GM23338 (cell line): ENCODE measurements at regions not wholly inside any gene's neighbourhood (a gene's known extent, or its start where the extent isn't known, plus 50 kb on each side); places are given as distances from the start of the nearest gene placed in this dataset.

Experiments used
- ATAC-seq: fragments of 200-7000 bp; cut with Tn5 transposase; 3 replicates; pipeline ENCODE4 v1.9.1; 2020
- DNase-seq: peaks from one replicate; pipeline ENCODE4 v3.0.0-alpha.2; 2015; ENCODE audit warnings: low spot score
- H2AFZ ChIP-seq: fragments of 200-600 bp; sonication (generic); 2 replicates; pipeline ENCODE4 v1.8.0; 2016; ENCODE audit warnings: antibody characterized with exemption, mild to moderate bottlenecking, moderate library complexity
- H3F3A ChIP-seq: fragments of 200-600 bp; sonication (generic); replicated peaks from 2 replicates; pipeline ENCODE4 v1.8.0; 2017; ENCODE audit warnings: antibody characterized with exemption, mixed run types, low read depth
- H3K27ac ChIP-seq: fragments of 200-600 bp; sonication (generic); 2 replicates; pipeline ENCODE4 v1.6.1; 2016; ENCODE audit warnings: low read depth
- H3K27me3 ChIP-seq: fragments of 200-600 bp; sonication (generic); 2 replicates; pipeline ENCODE4 v1.8.0; 2016; ENCODE audit warnings: mild to moderate bottlenecking, mixed run types, moderate library complexity; ENCODE audit not compliant: insufficient read depth
- H3K36me3 ChIP-seq: fragments of 200-600 bp; sonication (generic); 2 replicates; pipeline ENCODE4 v1.8.0; 2016; ENCODE audit warnings: mild to moderate bottlenecking; ENCODE audit not compliant: insufficient read depth
- H3K4me1 ChIP-seq: fragments of 200-600 bp; sonication (generic); 2 replicates; pipeline ENCODE4 v1.8.0; 2016; ENCODE audit warnings: mild to moderate bottlenecking, moderate library complexity; ENCODE audit not compliant: insufficient read depth
- H3K4me2 ChIP-seq: fragments of 200-600 bp; sonication (generic); 2 replicates; pipeline ENCODE4 v1.7.1; 2017; ENCODE audit warnings: mixed run types
- H3K4me3 ChIP-seq: fragments of 200-600 bp; sonication (generic); 2 replicates; pipeline ENCODE4 v1.6.1; 2016; ENCODE audit warnings: mixed run types
- H3K79me2 ChIP-seq: fragments of 200-600 bp; sonication (generic); replicated peaks from 2 replicates; pipeline ENCODE4 v1.8.0; 2017; ENCODE audit warnings: mild to moderate bottlenecking; ENCODE audit not compliant: insufficient read depth
- H3K9me2 ChIP-seq: fragments of 200-600 bp; sonication (generic); 2 replicates; pipeline ENCODE4 v1.8.0; 2017; ENCODE audit not compliant: insufficient read depth
- H4K20me1 ChIP-seq: fragments of 200-600 bp; sonication (generic); replicated peaks from 2 replicates; pipeline ENCODE4 v1.8.0; 2017; ENCODE audit warnings: mild to moderate bottlenecking; ENCODE audit not compliant: insufficient read depth
- H3K27ac Mint-ChIP-seq: 2 replicates; pipeline ENCODE4 v1.8.0; 2020; ENCODE audit warnings: inconsistent platforms, mild to moderate bottlenecking, moderate library complexity, mixed read lengths
- H3K27me3 Mint-ChIP-seq: 3 replicates; pipeline ENCODE4 v1.8.0; 2022; ENCODE audit warnings: low read depth, mild to moderate bottlenecking, moderate library complexity, mixed read lengths, inconsistent platforms; ENCODE audit not compliant: insufficient read depth, poor library complexity
- H3K36me3 Mint-ChIP-seq: 3 replicates; pipeline ENCODE4 v1.8.0; 2021; ENCODE audit warnings: low read depth, mild to moderate bottlenecking, inconsistent platforms, moderate library complexity, mixed read lengths
- H3K4me1 Mint-ChIP-seq: 3 replicates; pipeline ENCODE4 v1.8.0; 2020; ENCODE audit warnings: mild to moderate bottlenecking, inconsistent platforms, mixed read lengths
- H3K4me3 Mint-ChIP-seq: 3 replicates; pipeline ENCODE4 v1.8.0; 2021; ENCODE audit warnings: moderate library complexity, mild to moderate bottlenecking, inconsistent platforms, mixed read lengths
- H3K9me3 Mint-ChIP-seq: 3 replicates; pipeline ENCODE4 v1.8.0; 2020; ENCODE audit warnings: moderate library complexity, mild to moderate bottlenecking, inconsistent platforms, mixed read lengths
- CREB1 ChIP-seq: fragments of 250-450 bp; sonication (Bioruptor Pico); IDR thresholded peaks from 2 replicates; pipeline ENCODE4 v1.5.0; 2020; ENCODE audit warnings: low read depth, mild to moderate bottlenecking, moderate library complexity
- EZH2 ChIP-seq: fragments of 200-600 bp; sonication (generic); IDR thresholded peaks from one replicate; pipeline ENCODE4 v1.8.0; 2017; ENCODE audit warnings: antibody characterized with exemption, mild to moderate bottlenecking, low read depth; ENCODE audit not compliant: unreplicated experiment
- JUNB ChIP-seq: IDR thresholded peaks from one replicate; pipeline ENCODE4 v1.6.1; 2016; ENCODE audit warnings: antibody characterized with exemption; ENCODE audit not compliant: unreplicated experiment
- TF ChIP-seq, protein P1 (sequence below): IDR thresholded peaks from one replicate; pipeline ENCODE4 v1.6.1; 2018; ENCODE audit warnings: antibody characterized with exemption; ENCODE audit not compliant: unreplicated experiment
- TF ChIP-seq, protein P2 (sequence below), 2 experiments: fragments of 200-600 bp in 1 of 2; sonication (generic) in 1 of 2; conservative IDR thresholded peaks; 2 replicates each; pipeline versions ENCODE4 v1.5.1 to v1.6.1; 2016 to 2017; ENCODE audit warnings: antibody characterized with exemption in 2 of 2, low read depth in 2 of 2, mild to moderate bottlenecking in 2 of 2, moderate library complexity in 1 of 2
- TF ChIP-seq, protein P3 (sequence below): fragments of 250-450 bp; sonication (Bioruptor Pico); IDR thresholded peaks from 2 replicates; pipeline ENCODE4 v1.5.0; 2020; ENCODE audit warnings: mild to moderate bottlenecking, moderate library complexity
- TF ChIP-seq, protein P4 (sequence below): IDR thresholded peaks from 2 replicates; pipeline ENCODE4 v1.6.1; 2016; ENCODE audit warnings: antibody characterized with exemption

DNA sequence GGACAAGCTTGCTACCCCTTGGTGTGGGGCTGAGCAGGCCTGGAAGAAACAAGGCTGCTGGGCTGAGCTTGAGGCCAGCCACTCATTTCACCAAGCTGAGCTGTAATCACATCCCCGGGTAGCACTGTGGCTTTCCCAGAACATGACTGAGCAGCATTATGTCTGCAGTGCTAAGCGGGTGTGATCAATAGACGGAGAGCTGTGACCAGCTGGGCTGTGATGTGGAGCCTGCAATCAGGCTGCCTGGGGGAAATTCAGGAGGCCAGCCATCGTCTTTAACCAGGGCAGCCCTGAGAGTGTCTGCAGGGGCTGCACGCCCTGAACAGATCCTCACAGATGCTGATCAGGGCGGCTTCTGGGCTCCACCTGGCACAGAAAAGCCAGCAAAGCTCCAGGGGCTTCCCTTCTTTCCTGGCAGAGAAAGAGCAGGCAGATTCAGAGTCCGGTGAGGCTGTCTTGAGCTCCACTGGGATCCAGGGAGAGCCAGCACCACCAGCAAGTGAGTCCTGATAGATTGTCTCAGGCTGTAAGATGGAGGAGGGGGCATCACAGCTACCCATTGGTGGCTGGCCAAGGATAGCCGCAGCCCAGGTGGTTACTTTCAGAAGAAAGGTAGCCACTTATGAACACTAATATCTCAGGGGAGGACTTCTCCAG is 165.9 kb downstream of the NRN1 start (continued):
- TF ChIP-seq, protein P1, sequence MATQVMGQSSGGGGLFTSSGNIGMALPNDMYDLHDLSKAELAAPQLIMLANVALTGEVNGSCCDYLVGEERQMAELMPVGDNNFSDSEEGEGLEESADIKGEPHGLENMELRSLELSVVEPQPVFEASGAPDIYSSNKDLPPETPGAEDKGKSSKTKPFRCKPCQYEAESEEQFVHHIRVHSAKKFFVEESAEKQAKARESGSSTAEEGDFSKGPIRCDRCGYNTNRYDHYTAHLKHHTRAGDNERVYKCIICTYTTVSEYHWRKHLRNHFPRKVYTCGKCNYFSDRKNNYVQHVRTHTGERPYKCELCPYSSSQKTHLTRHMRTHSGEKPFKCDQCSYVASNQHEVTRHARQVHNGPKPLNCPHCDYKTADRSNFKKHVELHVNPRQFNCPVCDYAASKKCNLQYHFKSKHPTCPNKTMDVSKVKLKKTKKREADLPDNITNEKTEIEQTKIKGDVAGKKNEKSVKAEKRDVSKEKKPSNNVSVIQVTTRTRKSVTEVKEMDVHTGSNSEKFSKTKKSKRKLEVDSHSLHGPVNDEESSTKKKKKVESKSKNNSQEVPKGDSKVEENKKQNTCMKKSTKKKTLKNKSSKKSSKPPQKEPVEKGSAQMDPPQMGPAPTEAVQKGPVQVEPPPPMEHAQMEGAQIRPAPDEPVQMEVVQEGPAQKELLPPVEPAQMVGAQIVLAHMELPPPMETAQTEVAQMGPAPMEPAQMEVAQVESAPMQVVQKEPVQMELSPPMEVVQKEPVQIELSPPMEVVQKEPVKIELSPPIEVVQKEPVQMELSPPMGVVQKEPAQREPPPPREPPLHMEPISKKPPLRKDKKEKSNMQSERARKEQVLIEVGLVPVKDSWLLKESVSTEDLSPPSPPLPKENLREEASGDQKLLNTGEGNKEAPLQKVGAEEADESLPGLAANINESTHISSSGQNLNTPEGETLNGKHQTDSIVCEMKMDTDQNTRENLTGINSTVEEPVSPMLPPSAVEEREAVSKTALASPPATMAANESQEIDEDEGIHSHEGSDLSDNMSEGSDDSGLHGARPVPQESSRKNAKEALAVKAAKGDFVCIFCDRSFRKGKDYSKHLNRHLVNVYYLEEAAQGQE = no peak

DNA sequence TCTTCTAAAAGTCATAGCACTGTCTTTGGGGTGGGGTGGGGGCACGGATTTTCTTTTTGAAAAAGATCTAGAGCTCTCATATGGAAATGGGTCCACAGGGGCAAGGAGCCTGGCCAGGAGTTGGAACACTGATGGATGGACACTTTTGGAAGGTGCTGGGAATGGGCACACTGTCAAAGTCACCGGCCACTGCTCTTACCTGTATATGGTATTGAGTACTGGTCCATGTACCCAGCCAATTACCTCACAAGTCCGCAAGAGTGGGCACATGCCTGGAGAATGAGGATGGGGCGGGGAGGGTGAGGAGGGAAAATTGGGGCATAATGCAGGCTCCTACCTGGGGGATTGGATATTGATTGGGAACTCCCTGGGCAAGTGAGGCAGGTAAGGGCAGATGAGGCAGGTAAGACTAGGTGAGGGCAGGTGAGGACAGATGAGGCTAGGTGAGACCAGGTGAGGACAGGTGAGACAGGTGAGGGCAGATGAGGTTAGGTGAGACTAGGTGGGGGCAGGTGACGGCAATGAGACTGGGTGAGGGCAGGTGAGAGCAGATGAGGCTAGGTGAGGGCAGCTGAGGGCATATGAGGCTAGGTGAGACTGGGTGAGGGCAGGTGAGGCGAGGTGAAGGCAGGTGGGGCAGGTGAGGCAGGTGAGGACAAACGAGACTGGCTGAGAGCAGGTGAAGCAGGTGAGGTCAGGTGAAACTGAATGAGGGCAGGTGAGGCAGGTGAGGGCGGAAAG is 167.9 kb downstream of the NRN1 start:
- no peaks in the 10 kb centered on the region for H3K4me1 Mint-ChIP-seq
- TF ChIP-seq, protein P2, sequence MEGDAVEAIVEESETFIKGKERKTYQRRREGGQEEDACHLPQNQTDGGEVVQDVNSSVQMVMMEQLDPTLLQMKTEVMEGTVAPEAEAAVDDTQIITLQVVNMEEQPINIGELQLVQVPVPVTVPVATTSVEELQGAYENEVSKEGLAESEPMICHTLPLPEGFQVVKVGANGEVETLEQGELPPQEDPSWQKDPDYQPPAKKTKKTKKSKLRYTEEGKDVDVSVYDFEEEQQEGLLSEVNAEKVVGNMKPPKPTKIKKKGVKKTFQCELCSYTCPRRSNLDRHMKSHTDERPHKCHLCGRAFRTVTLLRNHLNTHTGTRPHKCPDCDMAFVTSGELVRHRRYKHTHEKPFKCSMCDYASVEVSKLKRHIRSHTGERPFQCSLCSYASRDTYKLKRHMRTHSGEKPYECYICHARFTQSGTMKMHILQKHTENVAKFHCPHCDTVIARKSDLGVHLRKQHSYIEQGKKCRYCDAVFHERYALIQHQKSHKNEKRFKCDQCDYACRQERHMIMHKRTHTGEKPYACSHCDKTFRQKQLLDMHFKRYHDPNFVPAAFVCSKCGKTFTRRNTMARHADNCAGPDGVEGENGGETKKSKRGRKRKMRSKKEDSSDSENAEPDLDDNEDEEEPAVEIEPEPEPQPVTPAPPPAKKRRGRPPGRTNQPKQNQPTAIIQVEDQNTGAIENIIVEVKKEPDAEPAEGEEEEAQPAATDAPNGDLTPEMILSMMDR (conservative IDR thresholded peaks at IDR 0.05; ENCODE audit: low read depth in 2 of 2) = no peak
- TF ChIP-seq CREB1 (CRISPR knock-in tag) = no peak
- TF ChIP-seq, protein P3, sequence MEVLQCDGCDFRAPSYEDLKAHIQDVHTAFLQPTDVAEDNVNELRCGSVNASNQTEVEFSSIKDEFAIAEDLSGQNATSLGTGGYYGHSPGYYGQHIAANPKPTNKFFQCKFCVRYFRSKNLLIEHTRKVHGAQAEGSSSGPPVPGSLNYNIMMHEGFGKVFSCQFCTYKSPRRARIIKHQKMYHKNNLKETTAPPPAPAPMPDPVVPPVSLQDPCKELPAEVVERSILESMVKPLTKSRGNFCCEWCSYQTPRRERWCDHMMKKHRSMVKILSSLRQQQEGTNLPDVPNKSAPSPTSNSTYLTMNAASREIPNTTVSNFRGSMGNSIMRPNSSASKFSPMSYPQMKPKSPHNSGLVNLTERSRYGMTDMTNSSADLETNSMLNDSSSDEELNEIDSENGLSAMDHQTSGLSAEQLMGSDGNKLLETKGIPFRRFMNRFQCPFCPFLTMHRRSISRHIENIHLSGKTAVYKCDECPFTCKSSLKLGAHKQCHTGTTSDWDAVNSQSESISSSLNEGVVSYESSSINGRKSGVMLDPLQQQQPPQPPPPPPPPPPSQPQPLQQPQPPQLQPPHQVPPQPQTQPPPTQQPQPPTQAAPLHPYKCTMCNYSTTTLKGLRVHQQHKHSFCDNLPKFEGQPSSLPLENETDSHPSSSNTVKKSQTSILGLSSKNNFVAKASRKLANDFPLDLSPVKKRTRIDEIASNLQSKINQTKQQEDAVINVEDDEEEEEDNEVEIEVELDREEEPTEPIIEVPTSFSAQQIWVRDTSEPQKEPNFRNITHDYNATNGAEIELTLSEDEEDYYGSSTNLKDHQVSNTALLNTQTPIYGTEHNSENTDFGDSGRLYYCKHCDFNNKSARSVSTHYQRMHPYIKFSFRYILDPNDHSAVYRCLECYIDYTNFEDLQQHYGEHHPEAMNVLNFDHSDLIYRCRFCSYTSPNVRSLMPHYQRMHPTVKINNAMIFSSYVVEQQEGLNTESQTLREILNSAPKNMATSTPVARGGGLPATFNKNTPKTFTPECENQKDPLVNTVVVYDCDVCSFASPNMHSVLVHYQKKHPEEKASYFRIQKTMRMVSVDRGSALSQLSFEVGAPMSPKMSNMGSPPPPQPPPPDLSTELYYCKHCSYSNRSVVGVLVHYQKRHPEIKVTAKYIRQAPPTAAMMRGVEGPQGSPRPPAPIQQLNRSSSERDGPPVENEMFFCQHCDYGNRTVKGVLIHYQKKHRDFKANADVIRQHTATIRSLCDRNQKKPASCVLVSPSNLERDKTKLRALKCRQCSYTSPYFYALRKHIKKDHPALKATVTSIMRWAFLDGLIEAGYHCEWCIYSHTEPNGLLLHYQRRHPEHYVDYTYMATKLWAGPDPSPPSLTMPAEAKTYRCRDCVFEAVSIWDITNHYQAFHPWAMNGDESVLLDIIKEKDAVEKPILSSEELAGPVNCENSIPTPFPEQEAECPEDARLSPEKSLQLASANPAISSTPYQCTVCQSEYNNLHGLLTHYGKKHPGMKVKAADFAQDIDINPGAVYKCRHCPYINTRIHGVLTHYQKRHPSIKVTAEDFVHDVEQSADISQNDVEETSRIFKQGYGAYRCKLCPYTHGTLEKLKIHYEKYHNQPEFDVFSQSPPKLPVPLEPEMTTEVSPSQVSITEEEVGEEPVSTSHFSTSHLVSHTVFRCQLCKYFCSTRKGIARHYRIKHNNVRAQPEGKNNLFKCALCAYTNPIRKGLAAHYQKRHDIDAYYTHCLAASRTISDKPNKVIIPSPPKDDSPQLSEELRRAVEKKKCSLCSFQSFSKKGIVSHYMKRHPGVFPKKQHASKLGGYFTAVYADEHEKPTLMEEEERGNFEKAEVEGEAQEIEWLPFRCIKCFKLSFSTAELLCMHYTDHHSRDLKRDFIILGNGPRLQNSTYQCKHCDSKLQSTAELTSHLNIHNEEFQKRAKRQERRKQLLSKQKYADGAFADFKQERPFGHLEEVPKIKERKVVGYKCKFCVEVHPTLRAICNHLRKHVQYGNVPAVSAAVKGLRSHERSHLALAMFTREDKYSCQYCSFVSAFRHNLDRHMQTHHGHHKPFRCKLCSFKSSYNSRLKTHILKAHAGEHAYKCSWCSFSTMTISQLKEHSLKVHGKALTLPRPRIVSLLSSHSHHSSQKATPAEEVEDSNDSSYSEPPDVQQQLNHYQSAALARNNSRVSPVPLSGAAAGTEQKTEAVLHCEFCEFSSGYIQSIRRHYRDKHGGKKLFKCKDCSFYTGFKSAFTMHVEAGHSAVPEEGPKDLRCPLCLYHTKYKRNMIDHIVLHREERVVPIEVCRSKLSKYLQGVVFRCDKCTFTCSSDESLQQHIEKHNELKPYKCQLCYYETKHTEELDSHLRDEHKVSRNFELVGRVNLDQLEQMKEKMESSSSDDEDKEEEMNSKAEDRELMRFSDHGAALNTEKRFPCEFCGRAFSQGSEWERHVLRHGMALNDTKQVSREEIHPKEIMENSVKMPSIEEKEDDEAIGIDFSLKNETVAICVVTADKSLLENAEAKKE (CRISPR knock-in tag) = no peak
- no peak for TF ChIP-seq JUNB
- TF ChIP-seq, protein P4, sequence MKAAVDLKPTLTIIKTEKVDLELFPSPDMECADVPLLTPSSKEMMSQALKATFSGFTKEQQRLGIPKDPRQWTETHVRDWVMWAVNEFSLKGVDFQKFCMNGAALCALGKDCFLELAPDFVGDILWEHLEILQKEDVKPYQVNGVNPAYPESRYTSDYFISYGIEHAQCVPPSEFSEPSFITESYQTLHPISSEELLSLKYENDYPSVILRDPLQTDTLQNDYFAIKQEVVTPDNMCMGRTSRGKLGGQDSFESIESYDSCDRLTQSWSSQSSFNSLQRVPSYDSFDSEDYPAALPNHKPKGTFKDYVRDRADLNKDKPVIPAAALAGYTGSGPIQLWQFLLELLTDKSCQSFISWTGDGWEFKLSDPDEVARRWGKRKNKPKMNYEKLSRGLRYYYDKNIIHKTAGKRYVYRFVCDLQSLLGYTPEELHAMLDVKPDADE = no peak
- no peak for TF ChIP-seq EZH2

More for the DNA sequence above, 167.9 kb downstream of the NRN1 start:
- Histone ChIP-seq H4K20me1 (no peaks in the 10 kb centered on the region), H3K36me3 (no peaks in the 10 kb centered on the region), H3K27me3 (peaks cover 6% of the 10 kb centered on the region; the same call in 1 of the 2 replicates), H2AFZ (no peak overlapping the region), H3K27ac (no peak overlapping the region), H3K4me1 (no peaks in the 10 kb centered on the region), H3K4me2 (no peak overlapping the region), H3K4me3 (no peak overlapping the region), H3K9me2 (no peaks in the 10 kb centered on the region), H3K79me2 (no peaks in the 10 kb centered on the region), H3F3A (no peaks in the 10 kb centered on the region)
- Mint-ChIP-seq H3K9me3 (peaks cover 30% of the 10 kb centered on the region), H3K27ac (no peak overlapping the region), H3K36me3 (peaks cover 8% of the 10 kb centered on the region), H3K27me3 (peaks cover 16% of the 10 kb centered on the region), H3K4me3 (no peak overlapping the region)
- ATAC-seq (no peak), DNase-seq (no peak)
